Stimulated activated CD4-positive, alpha-beta T cell treated with anti-CD3 and anti-CD28 coated beads, Interleukin-4, amount 100 ng/mL, for 24 hours (primary cell): ENCODE measurements at regions not wholly inside any gene's neighbourhood (a gene's known extent, or its start where the extent isn't known, plus 50 kb on each side); places are given as distances from the start of the nearest gene placed in this dataset.

Experiments
- DNase-seq: peaks from one replicate; pipeline ENCODE4 v3.0.0-alpha.2; 2020

GRCh38 chr9:7980691-7981289 lies 181.2 kb upstream of the DMAC1 start:
- no peak for DNase-seq

GRCh38 chr9:7980041-7980440 lies 180.5 kb upstream of the DMAC1 start:
- DNase-seq: no peak

- no peak for DNase-seq
These were observed 180.0 kb upstream of the DMAC1 start for GRCh38 chr9:7979611-7980010.

GRCh38 chr9:7977586-7977985 lies 178.0 kb upstream of the DMAC1 start:
- no peak for DNase-seq

- no peak for DNase-seq
These were observed 177.3 kb upstream of the DMAC1 start for GRCh38 chr9:7976856-7977255.

GRCh38 chr9:7976167-7976755 lies 176.7 kb upstream of the DMAC1 start:
- peak; percentile 69 for DNase-seq

- DNase-seq: no peak
These were observed 175.8 kb upstream of the DMAC1 start for GRCh38 chr9:7975336-7975735.

DNA sequence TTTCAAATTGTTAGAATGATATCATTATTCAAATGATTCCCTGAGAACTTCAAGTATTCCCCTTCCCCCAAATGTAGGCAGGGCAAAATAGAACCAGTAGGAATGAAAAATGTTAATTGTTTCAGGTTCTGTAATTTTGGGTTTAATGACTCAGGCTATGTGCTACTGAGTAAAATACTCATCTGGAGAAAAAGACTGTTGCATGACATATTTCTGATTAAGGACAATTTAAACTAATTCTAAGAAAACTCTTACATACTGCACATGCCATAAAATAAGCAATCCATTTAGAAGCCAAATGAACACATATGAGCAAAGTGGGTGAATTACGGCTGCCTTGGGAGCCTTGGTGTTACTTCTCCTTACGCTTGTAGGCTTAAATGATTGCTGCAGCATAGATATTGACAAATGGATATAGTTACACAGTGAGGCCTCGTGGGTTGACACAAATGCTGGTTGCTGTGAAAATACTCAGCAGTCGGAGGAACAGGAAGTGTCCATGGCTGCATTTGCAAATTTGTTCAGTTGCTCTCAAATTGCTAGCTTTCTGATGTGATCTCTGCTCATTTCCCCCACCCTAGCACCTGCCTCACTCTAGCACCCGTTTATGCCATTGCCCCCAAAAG lies 174.9 kb upstream of the DMAC1 start:
- no peak for DNase-seq

GRCh38 chr9:7973123-7973522 lies 173.5 kb upstream of the DMAC1 start:
- DNase-seq: no peak

DNA sequence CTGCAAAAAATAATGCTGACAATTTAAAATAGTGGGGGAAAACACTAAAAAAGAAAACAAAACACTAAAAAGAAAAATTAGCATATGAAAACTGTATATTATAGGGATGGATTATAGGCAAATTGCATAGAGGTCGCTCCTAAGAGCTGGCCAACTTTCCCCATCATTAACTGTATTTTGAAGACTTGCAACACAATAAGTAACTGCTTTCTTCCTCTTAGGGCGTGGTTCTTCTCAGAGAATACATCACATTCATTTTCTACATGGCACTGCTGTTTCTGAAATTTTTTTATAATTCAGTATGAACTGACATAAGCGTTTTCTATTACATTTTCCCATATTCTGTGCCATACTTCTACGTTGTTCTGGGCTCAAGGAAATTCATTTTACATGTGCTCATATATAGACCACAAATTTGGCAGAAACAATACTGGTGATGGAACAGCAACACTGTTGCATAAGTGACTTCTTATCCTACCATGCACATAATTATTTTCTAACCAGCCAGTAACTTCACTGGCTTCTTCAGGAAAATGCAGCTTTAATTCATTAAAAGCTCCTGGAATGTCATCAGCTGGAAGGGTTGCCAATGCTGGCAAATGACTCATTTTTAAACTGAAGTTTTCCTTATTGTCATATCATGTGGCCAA lies 171.2 kb upstream of the DMAC1 start:
- DNase-seq: no peak

DNA sequence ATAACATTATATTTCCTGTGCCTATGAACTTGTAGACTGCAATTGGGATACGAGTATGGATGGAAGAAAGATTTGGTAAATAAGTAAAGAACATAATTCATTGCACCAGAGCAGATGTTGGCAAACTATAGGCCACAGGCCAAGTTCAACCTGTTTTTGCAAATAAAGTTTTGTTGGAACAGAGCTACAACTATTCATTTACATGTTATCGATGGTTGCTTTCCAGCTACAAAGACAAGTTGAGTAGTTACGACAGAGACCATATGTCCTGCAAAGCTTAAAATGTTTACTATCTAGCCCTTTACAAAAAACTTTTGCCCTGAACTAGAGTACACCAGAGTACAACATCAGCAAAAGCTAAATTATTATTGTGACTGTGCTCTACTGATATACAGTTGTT lies 169.1 kb upstream of the DMAC1 start:
- DNase-seq: no peak

GRCh38 chr9:7967851-7968250 lies 168.3 kb upstream of the DMAC1 start:
- no peak for DNase-seq

GRCh38 chr9:7967093-7967827 lies 167.7 kb upstream of the DMAC1 start:
- no peak for DNase-seq

DNA sequence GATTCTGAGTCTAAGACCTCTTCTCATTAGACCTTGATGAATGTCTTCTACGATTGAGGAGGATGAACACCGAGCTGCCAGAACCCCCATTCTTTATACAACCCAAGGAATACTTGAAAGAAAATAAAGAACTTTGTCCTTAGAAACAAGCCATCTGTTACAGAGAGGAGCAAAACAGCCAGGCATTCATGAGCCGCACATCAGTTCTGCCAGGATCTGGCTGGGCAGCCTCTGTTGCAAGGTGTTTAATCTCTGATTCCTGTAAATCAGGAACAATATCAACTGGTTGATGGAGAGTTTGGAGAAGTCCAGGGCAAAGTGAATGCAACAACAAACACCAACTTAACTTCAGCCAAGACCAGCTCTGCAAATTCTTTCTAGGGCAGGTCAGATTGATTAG lies 165.5 kb upstream of the DMAC1 start:
- no peak for DNase-seq

GRCh38 chr9:7963026-7963425 lies 163.4 kb upstream of the DMAC1 start:
- no peak for DNase-seq

- no peak for DNase-seq
These were observed 161.5 kb upstream of the DMAC1 start for GRCh38 chr9:7961076-7961475.

- no peak for DNase-seq
These were observed 160.9 kb upstream of the DMAC1 start for GRCh38 chr9:7960320-7961050.

DNA sequence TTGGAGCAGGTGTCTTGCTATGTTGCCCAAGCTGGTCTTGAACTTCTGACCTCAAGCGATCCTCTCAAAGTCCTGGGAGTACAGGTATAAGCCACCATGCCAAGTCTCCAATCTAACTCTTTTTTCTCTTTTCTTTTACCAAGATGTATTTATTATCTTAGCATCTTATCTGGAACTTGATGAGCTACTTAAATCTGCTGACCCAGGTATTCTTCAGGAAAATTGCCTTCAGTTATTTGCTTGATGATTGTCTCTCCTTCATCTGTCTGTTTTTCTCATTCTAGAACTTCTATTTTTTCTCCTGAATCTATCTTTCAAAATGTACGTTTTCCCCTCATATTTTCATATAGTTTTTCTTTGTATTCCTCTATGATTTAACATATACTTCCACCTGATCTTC lies 158.2 kb upstream of the DMAC1 start:
- no peak for DNase-seq

DNA sequence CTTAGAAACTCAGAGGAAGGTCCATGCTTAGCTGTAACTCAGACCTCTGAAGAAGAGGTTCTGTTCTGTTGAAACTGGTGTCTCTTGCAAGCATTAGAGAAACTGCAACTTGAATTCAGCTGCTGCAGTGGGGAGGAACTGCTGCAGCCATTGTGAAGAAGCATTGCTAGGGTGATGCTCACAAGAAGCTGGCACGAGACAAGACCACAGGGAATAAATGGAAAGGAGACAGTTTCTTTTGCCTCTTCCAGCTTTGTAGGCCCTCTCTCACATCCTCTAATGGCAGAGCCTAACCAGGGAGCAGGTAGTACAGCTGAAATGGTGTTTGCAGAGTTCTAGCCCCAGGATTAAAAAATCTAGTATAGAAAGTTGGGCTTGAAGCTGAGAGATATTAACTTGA lies 148.0 kb upstream of the DMAC1 start:
- DNase-seq: no peak

GRCh38 chr9:7946458-7946857 lies 146.9 kb upstream of the DMAC1 start:
- no peak for DNase-seq

- no peak for DNase-seq
These were observed 145.0 kb upstream of the DMAC1 start for GRCh38 chr9:7944572-7944971.

DNA sequence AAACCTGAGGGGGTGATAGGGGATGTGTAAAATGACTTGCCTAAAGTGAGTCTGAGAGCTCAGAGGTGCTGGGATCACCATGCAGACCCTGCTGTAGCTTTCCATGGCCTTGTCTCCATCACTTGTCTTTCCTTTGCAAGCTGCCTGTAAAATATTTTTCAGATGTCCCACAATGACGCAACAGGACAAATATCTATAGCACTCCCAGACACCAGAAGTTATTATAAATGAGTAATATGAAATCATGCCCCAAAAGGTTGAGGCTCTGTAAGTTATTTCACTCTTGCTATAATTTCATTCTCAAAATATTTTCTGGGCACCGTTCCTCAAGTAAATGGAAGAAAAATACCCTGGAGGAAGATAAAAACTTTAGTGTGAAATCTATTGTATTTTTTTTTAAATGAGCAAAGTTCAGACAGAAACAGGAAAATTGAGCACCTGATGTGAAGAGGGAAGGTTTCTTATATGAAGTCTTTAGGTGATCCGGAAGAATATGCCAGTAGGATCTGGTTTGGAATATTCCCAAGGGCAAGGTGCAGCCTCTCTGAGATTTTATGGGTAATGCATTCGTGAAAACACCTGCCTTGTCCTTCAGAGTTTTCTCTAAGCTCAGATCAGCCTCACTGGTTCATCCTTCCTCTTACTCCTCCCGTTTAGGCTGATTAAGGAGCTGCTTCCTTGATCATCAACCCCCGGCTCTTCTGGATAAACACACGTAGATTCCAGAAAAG lies 138.3 kb upstream of the DMAC1 start:
- DNase-seq: no peak
